Neural cell (in vitro differentiated cells): ENCODE measurements at regions not wholly inside any gene's neighbourhood (a gene's known extent, or its start where the extent isn't known, plus 50 kb on each side); places are given as distances from the start of the nearest gene placed in this dataset.

Source experiments
- H2AFZ ChIP-seq: fragments of 200-600, 300-800 bp; sonication (generic), shearing (Covaris generic); 2 replicates; pipeline ENCODE4 v1.6.0; 2014; ENCODE audit warnings: low read depth, mild to moderate bottlenecking, antibody characterized with exemption, low read length, moderate library complexity
- H3F3A ChIP-seq: fragments of 200-600 bp; shearing (Covaris generic); 2 replicates; pipeline ENCODE4 v1.6.1; 2016; ENCODE audit warnings: mild to moderate bottlenecking, moderate library complexity, mixed read lengths, antibody characterized with exemption, low read length; ENCODE audit not compliant: insufficient read depth, poor library complexity, severe bottlenecking
- H3K27ac ChIP-seq: fragments of 200-600, 300-800 bp; sonication (generic), shearing (Covaris generic); 2 replicates; pipeline ENCODE4 v1.5.1; 2014; ENCODE audit warnings: mild to moderate bottlenecking, low read length, moderate library complexity
- H3K27me3 ChIP-seq: fragments of 300-800, 200-600 bp; sonication (generic), shearing (Covaris generic); 2 replicates; pipeline ENCODE4 v1.6.0; 2014; ENCODE audit warnings: mild to moderate bottlenecking, low read depth, low read length, moderate library complexity; ENCODE audit not compliant: insufficient read depth
- H3K36me3 ChIP-seq: fragments of 300-800, 200-600 bp; sonication (generic), shearing (Covaris generic); 2 replicates; pipeline ENCODE4 v1.5.1; 2014; ENCODE audit warnings: mild to moderate bottlenecking, antibody characterized with exemption, low read length, moderate library complexity; ENCODE audit not compliant: insufficient read depth
- H3K4me2 ChIP-seq: fragments of 300-800, 200-600 bp; sonication (generic), shearing (Covaris generic); 2 replicates; pipeline ENCODE4 v1.6.0; 2014; ENCODE audit warnings: mild to moderate bottlenecking, low read length
- H3K4me3 ChIP-seq: fragments of 300-800, 200-600 bp; sonication (generic), shearing (Covaris generic); 2 replicates; pipeline ENCODE4 v1.5.1; 2014; ENCODE audit warnings: mild to moderate bottlenecking, low read length, moderate library complexity
- H3K79me2 ChIP-seq: fragments of 200-600 bp; shearing (Covaris generic); replicated peaks from 2 replicates; pipeline ENCODE4 v1.6.0; 2014; ENCODE audit warnings: mild to moderate bottlenecking, low read length, moderate library complexity; ENCODE audit not compliant: insufficient read depth
- H3K9ac ChIP-seq: fragments of 300-800, 200-600 bp; sonication (generic), shearing (Covaris generic); 2 replicates; pipeline ENCODE4 v1.6.1; 2016; ENCODE audit warnings: mild to moderate bottlenecking, low read length, mixed read lengths
- H3K9me2 ChIP-seq: fragments of 200-600 bp; shearing (Covaris generic); 2 replicates; pipeline ENCODE4 v1.6.1; 2016; ENCODE audit warnings: mild to moderate bottlenecking, low read length, mixed read lengths; ENCODE audit not compliant: insufficient read depth
- H3K9me3 ChIP-seq: fragments of 200-600, 300-800 bp; sonication (generic), shearing (Covaris generic); 2 replicates; pipeline ENCODE4 v1.6.1; 2016; ENCODE audit warnings: mild to moderate bottlenecking, mixed run types, low read length, moderate library complexity, mixed read lengths
- H4K20me1 ChIP-seq: fragments of 200-600 bp; shearing (Covaris generic); 2 replicates; pipeline ENCODE4 v1.6.1; 2016; ENCODE audit warnings: mild to moderate bottlenecking, mixed run types; ENCODE audit not compliant: insufficient read depth
- CTCF ChIP-seq: fragments of 450-650 bp; IDR thresholded peaks from 2 replicates; pipeline ENCODE4 v1.5.1; 2014; ENCODE audit warnings: antibody characterized with exemption, mild to moderate bottlenecking, moderate library complexity; ENCODE audit not compliant: poor library complexity, severe bottlenecking
- EP300 ChIP-seq: fragments of 450-650 bp; conservative IDR thresholded peaks from 2 replicates; pipeline ENCODE4 v1.6.1; 2014; ENCODE audit warnings: antibody characterized with exemption, mild to moderate bottlenecking, moderate library complexity; ENCODE audit not compliant: poor library complexity, severe bottlenecking
- EZH2 ChIP-seq: fragments of 200-600, 300-800 bp; shearing (Covaris generic), sonication (generic); IDR thresholded peaks from 2 replicates; pipeline ENCODE4 v1.6.1; 2014; ENCODE audit warnings: antibody characterized with exemption, low read length, borderline replicate concordance, mild to moderate bottlenecking; ENCODE audit not compliant: insufficient read depth, poor library complexity, severe bottlenecking
- MXI1 ChIP-seq: fragments of 450-650 bp; conservative IDR thresholded peaks from 2 replicates; pipeline ENCODE4 v1.6.1; 2014; ENCODE audit warnings: antibody characterized with exemption, mild to moderate bottlenecking; ENCODE audit not compliant: poor library complexity, severe bottlenecking
- POLR2AphosphoS5 ChIP-seq: IDR thresholded peaks from 2 replicates; pipeline ENCODE4 v1.6.1; 2012
- RAD21 ChIP-seq: fragments of 450-650 bp; conservative IDR thresholded peaks from 2 replicates; pipeline ENCODE4 v1.6.1; 2014; ENCODE audit warnings: antibody characterized with exemption, mild to moderate bottlenecking, moderate library complexity
- REST ChIP-seq: IDR thresholded peaks from 2 replicates; pipeline ENCODE4 v1.6.1; 2012; ENCODE audit warnings: borderline replicate concordance
- SMC3 ChIP-seq: fragments of 450-650 bp; conservative IDR thresholded peaks from 2 replicates; pipeline ENCODE4 v1.6.1; 2014; ENCODE audit warnings: antibody characterized with exemption, mild to moderate bottlenecking, moderate library complexity; ENCODE audit not compliant: poor library complexity
- TAF1 ChIP-seq: IDR thresholded peaks from 2 replicates; pipeline ENCODE4 v1.6.1; 2012; ENCODE audit warnings: low read depth

GRCh38 chr4:138889216-138889615 is 126.4 kb upstream of the NOCT start:
- TF ChIP-seq SMC3: no peak
- no peak for TF ChIP-seq RAD21
- no peak for TF ChIP-seq POLR2AphosphoS5
- TF ChIP-seq TAF1: no peak
- no peak for TF ChIP-seq EZH2
- TF ChIP-seq REST: no peak
- no peak for TF ChIP-seq MXI1
- no peak for TF ChIP-seq CTCF
- H3K9me2 ChIP-seq: no peaks in the 10 kb centered on the region
- H3K27me3 ChIP-seq: no peaks in the 10 kb centered on the region
- H3K9ac ChIP-seq: no peak overlapping the region
- H3K79me2 ChIP-seq: no peaks in the 10 kb centered on the region
- no peak overlapping the region for H3K27ac ChIP-seq
- no peak overlapping the region for H3K4me2 ChIP-seq
- H3K4me3 ChIP-seq: no peak overlapping the region
- no peaks in the 10 kb centered on the region for H3K36me3 ChIP-seq
- H3F3A ChIP-seq: no peaks in the 10 kb centered on the region
- H2AFZ ChIP-seq: no peak overlapping the region
- peaks cover 4% of the 10 kb centered on the region for H3K9me3 ChIP-seq
- H4K20me1 ChIP-seq: no peaks in the 10 kb centered on the region

GRCh38 chr4:138887741-138888140 is 127.8 kb upstream of the NOCT start:
- Histone ChIP-seq H3K9me2 (no peaks in the 10 kb centered on the region), H3K79me2 (no peaks in the 10 kb centered on the region), H3K27me3 (no peaks in the 10 kb centered on the region), H3F3A (no peaks in the 10 kb centered on the region), H3K27ac (no peak overlapping the region), H2AFZ (no peak overlapping the region), H3K9ac (no peak overlapping the region), H3K4me2 (no peak overlapping the region), H3K4me3 (no peak overlapping the region), H3K9me3 (peaks cover 4% of the 10 kb centered on the region), H3K36me3 (no peaks in the 10 kb centered on the region), H4K20me1 (no peaks in the 10 kb centered on the region)
- no peak for TF ChIP-seq EP300
- no peak for TF ChIP-seq POLR2AphosphoS5
- no peak for TF ChIP-seq RAD21
- TF ChIP-seq SMC3: no peak
- TF ChIP-seq TAF1: no peak
- no peak for TF ChIP-seq MXI1
- TF ChIP-seq REST: no peak
- TF ChIP-seq CTCF: no peak
- no peak for TF ChIP-seq EZH2
